ENCODE measurements at regions not wholly inside any gene's neighbourhood (a gene's known extent, or its start where the extent isn't known, plus 50 kb on each side); places are given as distances from the start of the nearest gene placed in this dataset.

DNA sequence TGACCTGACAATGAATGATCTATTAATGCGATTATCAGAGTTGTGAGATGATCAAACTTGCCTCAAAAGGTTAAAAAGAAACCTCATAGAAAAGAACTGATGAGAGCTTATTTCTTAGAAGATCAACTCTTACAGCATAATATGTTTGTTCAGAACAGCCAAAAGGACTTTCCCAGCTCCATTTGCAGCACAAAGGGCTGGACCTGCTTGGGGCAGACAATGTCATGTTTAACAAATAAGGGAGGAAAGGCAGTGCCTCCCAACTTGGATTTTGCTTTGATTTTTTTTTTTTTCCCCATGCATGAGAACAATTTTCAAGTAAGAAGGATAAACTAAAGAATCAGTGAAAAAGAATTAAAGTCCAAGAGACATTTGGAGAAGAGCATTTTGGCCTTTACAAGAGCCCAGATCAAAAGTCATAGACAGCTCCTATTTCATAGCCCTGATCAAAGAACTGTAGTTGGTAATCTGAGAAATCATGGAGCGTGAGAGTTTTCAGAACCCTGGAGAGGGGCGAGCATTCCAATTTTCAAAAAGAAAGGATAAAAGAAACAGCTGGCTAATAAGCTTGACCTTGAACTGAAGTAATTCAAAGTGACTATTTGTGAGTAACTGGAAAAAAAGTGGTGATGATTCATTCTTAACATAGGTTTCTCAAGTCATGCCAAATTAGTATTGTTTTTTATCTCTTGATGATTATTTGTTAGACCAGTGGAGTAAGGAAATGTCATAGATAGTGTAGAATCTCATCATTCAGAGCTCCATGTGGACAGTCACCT, 136.0 kb upstream of the CFAP20DC start:
- WGBS (ENCODE audit: missing lambda C conversion rate): 44% methylated on average over 3 of the region's 3 CpGs
- H3K4me2 ChIP-seq: no peak overlapping the region
- TF ChIP-seq MAZ (IDR thresholded peaks at IDR 0.05; ENCODE audit: borderline replicate concordance, low read depth, low read length): no peak
- TF ChIP-seq, protein P1, sequence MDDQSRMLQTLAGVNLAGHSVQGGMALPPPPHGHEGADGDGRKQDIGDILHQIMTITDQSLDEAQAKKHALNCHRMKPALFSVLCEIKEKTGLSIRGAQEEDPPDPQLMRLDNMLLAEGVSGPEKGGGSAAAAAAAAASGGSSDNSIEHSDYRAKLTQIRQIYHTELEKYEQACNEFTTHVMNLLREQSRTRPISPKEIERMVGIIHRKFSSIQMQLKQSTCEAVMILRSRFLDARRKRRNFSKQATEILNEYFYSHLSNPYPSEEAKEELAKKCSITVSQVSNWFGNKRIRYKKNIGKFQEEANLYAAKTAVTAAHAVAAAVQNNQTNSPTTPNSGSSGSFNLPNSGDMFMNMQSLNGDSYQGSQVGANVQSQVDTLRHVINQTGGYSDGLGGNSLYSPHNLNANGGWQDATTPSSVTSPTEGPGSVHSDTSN (IDR thresholded peaks at IDR 0.05): no peak
- TF ChIP-seq, protein P2, sequence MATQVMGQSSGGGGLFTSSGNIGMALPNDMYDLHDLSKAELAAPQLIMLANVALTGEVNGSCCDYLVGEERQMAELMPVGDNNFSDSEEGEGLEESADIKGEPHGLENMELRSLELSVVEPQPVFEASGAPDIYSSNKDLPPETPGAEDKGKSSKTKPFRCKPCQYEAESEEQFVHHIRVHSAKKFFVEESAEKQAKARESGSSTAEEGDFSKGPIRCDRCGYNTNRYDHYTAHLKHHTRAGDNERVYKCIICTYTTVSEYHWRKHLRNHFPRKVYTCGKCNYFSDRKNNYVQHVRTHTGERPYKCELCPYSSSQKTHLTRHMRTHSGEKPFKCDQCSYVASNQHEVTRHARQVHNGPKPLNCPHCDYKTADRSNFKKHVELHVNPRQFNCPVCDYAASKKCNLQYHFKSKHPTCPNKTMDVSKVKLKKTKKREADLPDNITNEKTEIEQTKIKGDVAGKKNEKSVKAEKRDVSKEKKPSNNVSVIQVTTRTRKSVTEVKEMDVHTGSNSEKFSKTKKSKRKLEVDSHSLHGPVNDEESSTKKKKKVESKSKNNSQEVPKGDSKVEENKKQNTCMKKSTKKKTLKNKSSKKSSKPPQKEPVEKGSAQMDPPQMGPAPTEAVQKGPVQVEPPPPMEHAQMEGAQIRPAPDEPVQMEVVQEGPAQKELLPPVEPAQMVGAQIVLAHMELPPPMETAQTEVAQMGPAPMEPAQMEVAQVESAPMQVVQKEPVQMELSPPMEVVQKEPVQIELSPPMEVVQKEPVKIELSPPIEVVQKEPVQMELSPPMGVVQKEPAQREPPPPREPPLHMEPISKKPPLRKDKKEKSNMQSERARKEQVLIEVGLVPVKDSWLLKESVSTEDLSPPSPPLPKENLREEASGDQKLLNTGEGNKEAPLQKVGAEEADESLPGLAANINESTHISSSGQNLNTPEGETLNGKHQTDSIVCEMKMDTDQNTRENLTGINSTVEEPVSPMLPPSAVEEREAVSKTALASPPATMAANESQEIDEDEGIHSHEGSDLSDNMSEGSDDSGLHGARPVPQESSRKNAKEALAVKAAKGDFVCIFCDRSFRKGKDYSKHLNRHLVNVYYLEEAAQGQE (IDR thresholded peaks at IDR 0.05): peak; percentile 76
- no peak for TF ChIP-seq PHF8 (IDR thresholded peaks at IDR 0.05; ENCODE audit: borderline replicate concordance, low read depth)
- FAIRE-seq: no peak
- H3K27ac ChIP-seq: no peak overlapping the region
- ATAC-seq: no peak
- CTCF ChIA-PET: interaction anchor here (1.3 kb wide), 1 partner anchor 17 kb away, joined by 3 read pairs; no protein-coding TSS in a partner anchor
- peaks cover 9% of the 10 kb centered on the region; the same call in 1 of the 3 replicates for H3K4me1 ChIP-seq
- H3K4me3 ChIP-seq: no peak overlapping the region
- no peak for DNase-seq (ENCODE audit: low read depth in 1 of 2, low spot score in 1 of 2)
- no peaks in the 10 kb centered on the region for H3K9me3 ChIP-seq
- POLR2A ChIA-PET: no interaction called here

DNA sequence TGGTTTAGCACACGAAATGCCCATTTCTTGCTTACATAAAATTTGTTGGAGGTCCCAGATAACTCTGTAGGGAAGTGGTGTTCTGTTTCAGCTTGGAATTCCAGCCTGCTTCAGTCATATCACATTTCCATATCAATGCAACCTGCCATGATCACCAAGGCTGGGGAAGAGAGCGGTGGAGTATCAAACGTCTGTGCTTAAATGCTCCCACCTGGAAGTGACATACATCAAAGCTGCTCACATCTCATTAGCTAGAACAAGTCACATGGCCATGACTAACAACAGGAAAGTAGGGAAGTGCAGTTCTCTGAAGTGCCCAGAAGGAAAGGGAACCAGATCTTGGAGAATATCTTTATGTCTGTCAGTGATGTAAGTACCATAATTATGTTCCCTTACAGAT, 130.2 kb upstream of the CFAP20DC start:
- WGBS (ENCODE audit: missing lambda C conversion rate): 27% methylated on average over 3 of the region's 3 CpGs
- POLR2A ChIA-PET: no interaction called here
- CTCF ChIA-PET: no interaction called here
- Histone ChIP-seq H3K9me3 (no peaks in the 10 kb centered on the region), H3K4me3 (no peak overlapping the region), H3K27ac (no peak overlapping the region), H3K4me1 (no peaks in the 10 kb centered on the region), H3K4me2 (no peak overlapping the region)
- TF ChIP-seq ZC3H11A (IDR thresholded peaks at IDR 0.05) (no peak), HDAC2 (IDR thresholded peaks at IDR 0.05) (no peak), SREBF2 (IDR thresholded peaks at IDR 0.05) (no peak), NPAS2 (CRISPR knock-in tag; IDR thresholded peaks at IDR 0.05; ENCODE audit: borderline replicate concordance) (no peak), RCOR1 (IDR thresholded peaks at IDR 0.05; ENCODE audit: low read depth, low read length) (no peak), JUN (IDR thresholded peaks at IDR 0.05) (no peak), FOSB (CRISPR knock-in tag; IDR thresholded peaks at IDR 0.05) (no peak), EHMT2 (IDR thresholded peaks at IDR 0.05; ENCODE audit: low read depth) (no peak), RNF2 (IDR thresholded peaks at IDR 0.05; ENCODE audit: borderline replicate concordance, low read depth) (no peak), NR3C1 (IDR thresholded peaks at IDR 0.05) (no peak)
- TF ChIP-seq, protein P2 (IDR thresholded peaks at IDR 0.05): no peak
- TF ChIP-seq, protein P3, sequence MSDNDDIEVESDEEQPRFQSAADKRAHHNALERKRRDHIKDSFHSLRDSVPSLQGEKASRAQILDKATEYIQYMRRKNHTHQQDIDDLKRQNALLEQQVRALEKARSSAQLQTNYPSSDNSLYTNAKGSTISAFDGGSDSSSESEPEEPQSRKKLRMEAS (IDR thresholded peaks at IDR 0.05): no peak
- TF ChIP-seq, protein P4, sequence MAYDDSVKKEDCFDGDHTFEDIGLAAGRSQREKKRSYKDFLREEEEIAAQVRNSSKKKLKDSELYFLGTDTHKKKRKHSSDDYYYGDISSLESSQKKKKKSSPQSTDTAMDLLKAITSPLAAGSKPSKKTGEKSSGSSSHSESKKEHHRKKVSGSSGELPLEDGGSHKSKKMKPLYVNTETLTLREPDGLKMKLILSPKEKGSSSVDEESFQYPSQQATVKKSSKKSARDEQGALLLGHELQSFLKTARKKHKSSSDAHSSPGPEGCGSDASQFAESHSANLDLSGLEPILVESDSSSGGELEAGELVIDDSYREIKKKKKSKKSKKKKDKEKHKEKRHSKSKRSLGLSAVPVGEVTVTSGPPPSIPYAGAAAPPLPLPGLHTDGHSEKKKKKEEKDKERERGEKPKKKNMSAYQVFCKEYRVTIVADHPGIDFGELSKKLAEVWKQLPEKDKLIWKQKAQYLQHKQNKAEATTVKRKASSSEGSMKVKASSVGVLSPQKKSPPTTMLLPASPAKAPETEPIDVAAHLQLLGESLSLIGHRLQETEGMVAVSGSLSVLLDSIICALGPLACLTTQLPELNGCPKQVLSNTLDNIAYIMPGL (CRISPR knock-in tag; IDR thresholded peaks at IDR 0.05; ENCODE audit: borderline replicate concordance): no peak
- TF ChIP-seq, protein P1 (IDR thresholded peaks at IDR 0.05): no peak
- no peak for ATAC-seq
- DNase-seq (ENCODE audit: low read depth in 1 of 2, low spot score in 1 of 2): no peak
- FAIRE-seq: no peak
